ENCODE measurements at regions not wholly inside any gene's neighbourhood (a gene's known extent, or its start where the extent isn't known, plus 50 kb on each side); places are given as distances from the start of the nearest gene placed in this dataset.

GRCh38 chr7:9761224-9761623, 1212.4 kb upstream of the PHF14 start:
- TF ChIP-seq CTCF (IDR thresholded peaks at IDR 0.05; ENCODE audit: low read depth, low read length) = no peak
- no peak overlapping the region for H3K4me3 ChIP-seq (ENCODE audit: low read depth, low read length)

- no peak overlapping the region for H3K4me3 ChIP-seq (ENCODE audit: low read depth, low read length)
- TF ChIP-seq CTCF (IDR thresholded peaks at IDR 0.05; ENCODE audit: low read depth, low read length) = no peak
These were observed 1196.8 kb upstream of the PHF14 start for GRCh38 chr7:9776900-9777299.

- TF ChIP-seq CTCF (IDR thresholded peaks at IDR 0.05; ENCODE audit: low read depth, low read length) = no peak
These were observed 1195.3 kb upstream of the PHF14 start for GRCh38 chr7:9778367-9778766.

GRCh38 chr7:9781710-9782109, 1192.0 kb upstream of the PHF14 start:
- no peak for TF ChIP-seq CTCF (IDR thresholded peaks at IDR 0.05; ENCODE audit: low read depth, low read length)
- no peak overlapping the region for H3K4me3 ChIP-seq (ENCODE audit: low read depth, low read length)

More at GRCh38 chr7:9778367-9778766, 1195.3 kb upstream of the PHF14 start:
- no peak overlapping the region for H3K4me3 ChIP-seq (ENCODE audit: low read depth, low read length)

GRCh38 chr7:9782275-9782674, 1191.4 kb upstream of the PHF14 start:
- H3K4me3 ChIP-seq (ENCODE audit: low read depth, low read length) = no peak overlapping the region

GRCh38 chr7:9785211-9785610, 1188.5 kb upstream of the PHF14 start:
- no peak overlapping the region for H3K4me3 ChIP-seq (ENCODE audit: low read depth, low read length)
- TF ChIP-seq CTCF (IDR thresholded peaks at IDR 0.05; ENCODE audit: low read depth, low read length) = no peak

More at GRCh38 chr7:9782275-9782674, 1191.4 kb upstream of the PHF14 start:
- TF ChIP-seq CTCF (IDR thresholded peaks at IDR 0.05; ENCODE audit: low read depth, low read length) = no peak

GRCh38 chr7:9796241-9796640, 1177.4 kb upstream of the PHF14 start:
- TF ChIP-seq CTCF (IDR thresholded peaks at IDR 0.05; ENCODE audit: low read depth, low read length) = no peak
- no peak overlapping the region for H3K4me3 ChIP-seq (ENCODE audit: low read depth, low read length)
